Vagina (tissue), 2 donors: ENCODE measurements at regions not wholly inside any gene's neighbourhood (a gene's known extent, or its start where the extent isn't known, plus 50 kb on each side); places are given as distances from the start of the nearest gene placed in this dataset.
A peak's percentile ranks its signal among the peaks of the same experiment; 100 is the strongest.

ENCODE experiments used
- DNase-seq, 2 donors: peaks; one replicate each; pipeline ENCODE4 v3.0.0-alpha.2; 2017; ENCODE audit errors: extremely low spot score in 2 of 2
- H3K27ac ChIP-seq: fragments of 200-600 bp; sonication (generic); one replicate; pipeline ENCODE4 v1.5.1; 2019
- H3K27me3 ChIP-seq: fragments of 200-600 bp; sonication (generic); one replicate; pipeline ENCODE4 v1.5.1; 2019
- H3K36me3 ChIP-seq, 2 donors: fragments of 200-600 bp; sonication (generic); one replicate each; pipeline ENCODE4 v1.5.1; 2017 to 2019
- H3K4me1 ChIP-seq: fragments of 200-600 bp; sonication (generic); one replicate; pipeline ENCODE4 v1.5.1; 2019
- H3K4me3 ChIP-seq, 2 donors: fragments of 200-600 bp; sonication (generic); 1 replicate in 1 of 2; 2 replicates in 1 of 2; pipeline ENCODE4 v1.5.1; 2016 to 2019
- H3K9me3 ChIP-seq: fragments of 200-600 bp; sonication (generic); one replicate; pipeline ENCODE4 v1.5.1; 2019
- POLR2A ChIP-seq, 2 donors: fragments of 450-650 bp; IDR thresholded peaks; one replicate each; pipeline ENCODE4 v1.6.1; 2017; ENCODE audit warnings: antibody characterized with exemption in 2 of 2, mild to moderate bottlenecking in 2 of 2, moderate library complexity in 2 of 2
- POLR2AphosphoS5 ChIP-seq, 2 donors: sonication (generic); formaldehyde crosslinking; IDR thresholded peaks; one replicate each; pipeline ENCODE4 v1.9.0; 2017; ENCODE audit warnings: antibody characterized with exemption in 2 of 2, mild to moderate bottlenecking in 2 of 2, low read depth in 1 of 2; ENCODE audit not compliant: insufficient read depth in 1 of 2
- intact Hi-C: fragments of 100-400 bp; cut with DNase I; formaldehyde crosslinking; loops from one replicate; pipeline ENCODE4 v1.15.1; 2023
- TF ChIP-seq, protein P1 (sequence below), 3 experiments: fragments of 450-650 bp in 2 of 3; fragments of 200-600 bp in 1 of 3; sonication (generic) in 1 of 3; IDR thresholded peaks; one replicate each; pipeline ENCODE4 v1.5.1; 2017 to 2019; ENCODE audit warnings: antibody characterized with exemption in 3 of 3, mild to moderate bottlenecking in 2 of 3, moderate library complexity in 2 of 3

DNA sequence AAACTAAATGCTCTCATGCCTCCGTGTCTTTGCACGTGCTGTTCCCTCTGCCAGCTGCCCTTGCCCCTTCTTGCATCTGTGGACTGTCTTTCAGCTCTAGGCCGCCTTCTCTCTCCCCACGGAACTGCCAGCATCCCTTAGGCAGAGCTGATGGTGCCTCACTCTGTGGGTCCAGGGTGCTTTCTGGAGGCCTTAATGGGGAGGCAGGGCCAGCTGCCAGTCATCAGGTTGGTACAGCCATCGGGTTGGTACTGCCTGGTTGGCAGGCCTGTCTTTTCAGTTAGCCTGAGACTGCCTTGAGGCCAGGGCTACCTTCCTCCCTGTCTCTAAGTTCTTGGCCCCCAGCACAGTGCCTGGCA, 61.4 kb upstream of the TARBP1 start:
- Histone ChIP-seq H3K4me3 (no peak overlapping the region), H3K36me3 (no peaks in the 10 kb centered on the region), H3K27ac (peak overlapping the region; percentile 98), H3K27me3 (no peaks in the 10 kb centered on the region), H3K4me1 (peaks cover 91% of the 10 kb centered on the region), H3K9me3 (no peaks in the 10 kb centered on the region)
- TF ChIP-seq POLR2A (IDR thresholded peaks at IDR 0.05): no peak
- TF ChIP-seq, protein P1, sequence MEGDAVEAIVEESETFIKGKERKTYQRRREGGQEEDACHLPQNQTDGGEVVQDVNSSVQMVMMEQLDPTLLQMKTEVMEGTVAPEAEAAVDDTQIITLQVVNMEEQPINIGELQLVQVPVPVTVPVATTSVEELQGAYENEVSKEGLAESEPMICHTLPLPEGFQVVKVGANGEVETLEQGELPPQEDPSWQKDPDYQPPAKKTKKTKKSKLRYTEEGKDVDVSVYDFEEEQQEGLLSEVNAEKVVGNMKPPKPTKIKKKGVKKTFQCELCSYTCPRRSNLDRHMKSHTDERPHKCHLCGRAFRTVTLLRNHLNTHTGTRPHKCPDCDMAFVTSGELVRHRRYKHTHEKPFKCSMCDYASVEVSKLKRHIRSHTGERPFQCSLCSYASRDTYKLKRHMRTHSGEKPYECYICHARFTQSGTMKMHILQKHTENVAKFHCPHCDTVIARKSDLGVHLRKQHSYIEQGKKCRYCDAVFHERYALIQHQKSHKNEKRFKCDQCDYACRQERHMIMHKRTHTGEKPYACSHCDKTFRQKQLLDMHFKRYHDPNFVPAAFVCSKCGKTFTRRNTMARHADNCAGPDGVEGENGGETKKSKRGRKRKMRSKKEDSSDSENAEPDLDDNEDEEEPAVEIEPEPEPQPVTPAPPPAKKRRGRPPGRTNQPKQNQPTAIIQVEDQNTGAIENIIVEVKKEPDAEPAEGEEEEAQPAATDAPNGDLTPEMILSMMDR (IDR thresholded peaks at IDR 0.05): no peak
- TF ChIP-seq POLR2AphosphoS5 (IDR thresholded peaks at IDR 0.05; ENCODE audit: insufficient read depth in 1 of 2, low read depth in 1 of 2): no peak
- intact Hi-C loops: no loop called here
- DNase-seq: no peak

DNA sequence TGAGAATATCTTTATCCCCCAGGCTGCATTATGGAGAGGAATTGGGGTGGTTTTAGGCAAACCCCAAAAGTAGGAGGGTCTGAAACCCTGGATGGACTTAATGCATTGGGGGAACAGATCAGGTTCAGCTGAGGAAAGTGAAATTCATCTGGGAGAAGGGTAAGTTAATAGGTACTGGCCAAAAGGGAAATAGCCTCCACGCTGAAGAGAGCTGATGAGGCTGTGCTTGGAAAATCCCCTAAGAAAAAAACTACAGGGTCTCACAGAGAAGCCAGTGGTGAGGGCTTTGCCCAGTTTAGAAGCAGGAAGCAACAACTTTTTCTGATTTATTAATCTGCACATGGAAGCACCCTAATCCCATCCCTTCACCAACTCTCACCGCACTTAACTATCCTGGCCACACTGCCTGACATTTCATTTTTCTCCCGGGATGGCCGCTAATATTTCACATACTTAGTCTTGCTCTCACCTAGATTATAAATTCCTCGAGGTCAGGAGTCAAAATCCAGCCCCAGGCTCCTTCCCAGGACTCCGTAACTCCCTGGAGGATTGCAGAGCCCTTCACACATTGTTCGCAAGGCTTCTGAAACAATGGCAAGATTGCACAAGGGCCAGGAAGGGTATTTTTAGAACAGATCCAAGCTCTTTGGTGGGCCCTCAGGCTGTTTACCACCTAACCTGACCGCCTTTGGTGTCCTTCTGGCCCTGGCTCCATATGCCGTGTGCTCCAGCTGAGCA, 60.9 kb upstream of the TARBP1 start:
- Histone ChIP-seq H3K9me3 (no peaks in the 10 kb centered on the region), H3K27ac (peak overlapping the region; percentile 98), H3K4me3 (no peak overlapping the region), H3K27me3 (no peaks in the 10 kb centered on the region), H3K36me3 (no peaks in the 10 kb centered on the region), H3K4me1 (peaks cover 91% of the 10 kb centered on the region)
- intact Hi-C loops: loop anchor here (10.0 kb wide), 1 partner anchor 445 kb away; no protein-coding TSS in a partner anchor
- TF ChIP-seq POLR2A (IDR thresholded peaks at IDR 0.05): no peak
- TF ChIP-seq POLR2AphosphoS5 (IDR thresholded peaks at IDR 0.05; ENCODE audit: insufficient read depth in 1 of 2, low read depth in 1 of 2): no peak
- TF ChIP-seq, protein P1 (IDR thresholded peaks at IDR 0.05): no peak
- DNase-seq: no peak

DNA sequence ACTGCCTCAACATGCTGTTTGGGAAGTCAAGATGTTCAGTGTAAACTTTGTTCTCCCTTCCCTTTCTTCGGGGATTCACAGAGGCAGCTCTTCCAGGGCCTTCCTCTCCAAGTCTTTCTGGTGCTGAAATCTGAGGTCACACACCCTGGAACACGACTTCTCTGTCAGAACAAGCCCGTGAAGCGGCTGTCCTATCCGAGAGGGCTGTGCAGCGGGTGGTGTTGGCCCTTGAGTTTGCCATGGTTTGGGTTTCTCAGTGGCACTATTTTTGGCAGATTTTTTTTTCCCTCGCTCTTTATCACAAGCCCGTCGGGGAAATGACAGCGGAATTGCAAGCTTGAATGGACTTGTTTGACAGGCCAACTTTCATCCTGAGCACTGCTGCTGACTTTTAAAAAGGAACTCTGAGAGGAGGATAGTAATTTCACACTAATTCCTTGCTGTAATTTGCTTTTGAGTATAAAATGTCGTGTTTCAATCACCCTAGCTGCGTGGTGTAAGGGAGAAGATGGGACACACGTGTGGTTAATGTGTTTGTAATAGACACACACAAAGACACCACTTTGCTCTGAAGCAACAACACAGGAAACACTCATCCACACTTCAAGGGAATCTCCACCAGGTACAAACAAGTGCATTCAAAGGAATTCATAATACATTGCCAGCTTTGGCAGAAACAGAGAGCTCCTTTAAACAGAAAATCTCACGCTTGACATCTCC, 60.1 kb upstream of the TARBP1 start:
- H3K9me3 ChIP-seq: no peaks in the 10 kb centered on the region
- H3K27ac ChIP-seq: peak overlapping the region; percentile 98
- TF ChIP-seq POLR2A (IDR thresholded peaks at IDR 0.05) (no peak), POLR2AphosphoS5 (IDR thresholded peaks at IDR 0.05; ENCODE audit: insufficient read depth in 1 of 2, low read depth in 1 of 2) (peak; percentile 37 to 54)
- TF ChIP-seq, protein P1 (IDR thresholded peaks at IDR 0.05): no peak
- H3K36me3 ChIP-seq: no peaks in the 10 kb centered on the region
- intact Hi-C loops: loop anchor here (10.0 kb wide), 1 partner anchor 446 kb away; no protein-coding TSS in a partner anchor
- no peaks in the 10 kb centered on the region for H3K27me3 ChIP-seq
- DNase-seq: no peak
- no peak overlapping the region for H3K4me3 ChIP-seq
- peaks cover 91% of the 10 kb centered on the region for H3K4me1 ChIP-seq

DNA sequence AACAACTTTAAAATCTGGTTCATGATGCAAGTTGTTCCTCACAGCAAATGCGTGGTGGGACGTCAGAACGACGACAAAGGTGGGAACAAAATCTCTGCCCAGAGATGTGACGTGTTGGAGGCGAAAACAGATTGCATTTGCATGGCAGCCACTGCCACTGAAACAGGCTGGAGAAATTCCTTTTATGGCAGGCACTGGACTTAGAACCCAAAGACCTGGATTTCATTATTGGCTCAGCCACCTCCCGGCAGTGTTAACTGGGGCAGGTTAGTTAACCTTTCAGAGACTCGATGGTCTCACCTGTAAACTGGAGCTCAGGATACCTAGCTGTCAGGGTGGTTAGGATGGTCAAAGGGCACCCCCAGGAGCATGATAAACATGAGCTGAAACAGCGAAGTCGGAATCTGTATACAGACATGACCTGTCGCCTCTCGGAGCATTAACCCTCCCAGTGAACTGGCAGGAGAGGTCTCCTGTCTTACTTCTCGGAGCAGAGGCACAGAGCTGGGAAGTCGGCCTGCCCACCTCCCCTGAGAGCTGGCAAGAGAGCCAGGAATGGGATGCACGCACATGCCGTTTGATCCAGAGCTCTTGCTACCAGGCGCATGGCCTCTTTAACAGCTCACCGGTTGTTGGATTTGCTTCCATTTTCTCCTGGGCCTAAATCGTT, 59.2 kb upstream of the TARBP1 start:
- intact Hi-C loops: loop anchor here (10.0 kb wide), 1 partner anchor 447 kb away; no protein-coding TSS in a partner anchor
- no peak for DNase-seq
- peaks cover 90% of the 10 kb centered on the region for H3K4me1 ChIP-seq

More for the DNA sequence above, 59.2 kb upstream of the TARBP1 start:
- TF ChIP-seq, protein P1 (IDR thresholded peaks at IDR 0.05): no peak
- TF ChIP-seq POLR2AphosphoS5 (IDR thresholded peaks at IDR 0.05; ENCODE audit: insufficient read depth in 1 of 2, low read depth in 1 of 2): no peak
- TF ChIP-seq POLR2A (IDR thresholded peaks at IDR 0.05): no peak
- H3K27ac ChIP-seq: peak overlapping the region; percentile 98
- no peaks in the 10 kb centered on the region for H3K9me3 ChIP-seq
- no peaks in the 10 kb centered on the region for H3K36me3 ChIP-seq
- no peak overlapping the region for H3K4me3 ChIP-seq
- H3K27me3 ChIP-seq: no peaks in the 10 kb centered on the region
